Uterus (tissue), 2 donors: ENCODE measurements at regions not wholly inside any gene's neighbourhood (a gene's known extent, or its start where the extent isn't known, plus 50 kb on each side); places are given as distances from the start of the nearest gene placed in this dataset.

ENCODE experiments used
- CTCF ChIP-seq, 4 experiments: fragments of 200-600 bp in 2 of 4; fragments of 450-650 bp in 2 of 4; sonication (generic) in 2 of 4; IDR thresholded peaks; one replicate each; pipeline ENCODE4 v1.5.1; 2016 to 2019; ENCODE audit warnings: antibody characterized with exemption in 4 of 4, mild to moderate bottlenecking in 2 of 4, moderate library complexity in 1 of 4
- POLR2A ChIP-seq, 2 donors: fragments of 450-650 bp; IDR thresholded peaks; one replicate each; pipeline ENCODE4 v1.6.1; 2016; ENCODE audit warnings: antibody characterized with exemption in 2 of 2, mild to moderate bottlenecking in 1 of 2, moderate library complexity in 1 of 2

GRCh38 chr18:1102848-1103247 lies 198.2 kb downstream of the ADCYAP1 start:
- TF ChIP-seq POLR2A (IDR thresholded peaks at IDR 0.05): no peak
- no peak for TF ChIP-seq CTCF (IDR thresholded peaks at IDR 0.05)
